Right lobe of liver (tissue), 4 donors: ENCODE measurements at regions not wholly inside any gene's neighbourhood (a gene's known extent, or its start where the extent isn't known, plus 50 kb on each side); places are given as distances from the start of the nearest gene placed in this dataset.

Experiments
- POLR2A ChIP-seq: fragments of 450-650 bp; IDR thresholded peaks from one replicate; pipeline ENCODE4 v1.6.1; 2017; ENCODE audit warnings: antibody characterized with exemption, mild to moderate bottlenecking
- TF ChIP-seq, protein P1 (sequence below), 4 donors: fragments of 200-600 bp in 3 of 4; fragments of 450-650 bp in 1 of 4; IDR thresholded peaks; one replicate each; pipeline versions ENCODE4 v1.5.1 to v1.8.0; 2016 to 2022; ENCODE audit warnings: antibody characterized with exemption in 4 of 4, mild to moderate bottlenecking in 2 of 4
- donor health status: DM: no; HTN: no; CAD: no.
- donor health status: DM: no; HTN: no; CAD: no.
- donor health status: DM: no; HTN: yes; CAD: no.

DNA sequence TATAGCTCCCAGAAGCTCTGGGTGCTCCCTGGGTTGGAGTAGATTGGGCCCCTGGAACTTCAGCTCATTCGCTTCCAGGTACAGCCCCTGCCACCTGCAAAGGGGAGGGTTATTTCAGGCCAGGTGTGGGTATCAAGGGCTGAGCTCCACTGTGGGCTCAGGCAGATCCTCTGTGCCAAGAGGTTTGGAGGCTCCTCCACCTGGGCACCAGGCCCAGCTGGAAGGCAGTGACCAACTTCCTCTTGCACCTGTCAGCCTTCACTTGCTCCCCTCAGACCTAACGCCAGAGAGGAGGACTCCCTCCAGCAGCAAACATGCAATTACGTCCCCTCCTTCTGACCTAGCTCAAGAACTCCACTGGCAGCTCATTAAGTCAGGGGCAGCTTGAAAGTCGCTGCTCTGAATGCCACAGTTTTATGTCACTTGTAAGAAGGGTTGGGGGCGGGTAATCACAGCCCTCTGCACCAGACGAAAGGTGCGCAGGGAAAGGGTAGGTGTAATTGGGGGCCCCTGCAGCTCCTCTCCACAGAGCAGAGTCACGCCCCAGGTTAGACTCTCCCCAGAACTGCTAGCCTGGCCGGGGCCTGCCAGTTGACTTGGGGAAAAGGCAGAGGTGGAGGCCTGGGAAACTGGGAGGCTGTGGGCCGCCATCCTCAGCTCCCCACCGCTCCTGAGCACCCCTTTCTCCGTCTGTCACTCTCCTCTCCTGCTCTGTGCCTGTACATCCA, 125.0 kb upstream of the TMPRSS2 start:
- TF ChIP-seq, protein P1, sequence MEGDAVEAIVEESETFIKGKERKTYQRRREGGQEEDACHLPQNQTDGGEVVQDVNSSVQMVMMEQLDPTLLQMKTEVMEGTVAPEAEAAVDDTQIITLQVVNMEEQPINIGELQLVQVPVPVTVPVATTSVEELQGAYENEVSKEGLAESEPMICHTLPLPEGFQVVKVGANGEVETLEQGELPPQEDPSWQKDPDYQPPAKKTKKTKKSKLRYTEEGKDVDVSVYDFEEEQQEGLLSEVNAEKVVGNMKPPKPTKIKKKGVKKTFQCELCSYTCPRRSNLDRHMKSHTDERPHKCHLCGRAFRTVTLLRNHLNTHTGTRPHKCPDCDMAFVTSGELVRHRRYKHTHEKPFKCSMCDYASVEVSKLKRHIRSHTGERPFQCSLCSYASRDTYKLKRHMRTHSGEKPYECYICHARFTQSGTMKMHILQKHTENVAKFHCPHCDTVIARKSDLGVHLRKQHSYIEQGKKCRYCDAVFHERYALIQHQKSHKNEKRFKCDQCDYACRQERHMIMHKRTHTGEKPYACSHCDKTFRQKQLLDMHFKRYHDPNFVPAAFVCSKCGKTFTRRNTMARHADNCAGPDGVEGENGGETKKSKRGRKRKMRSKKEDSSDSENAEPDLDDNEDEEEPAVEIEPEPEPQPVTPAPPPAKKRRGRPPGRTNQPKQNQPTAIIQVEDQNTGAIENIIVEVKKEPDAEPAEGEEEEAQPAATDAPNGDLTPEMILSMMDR (IDR thresholded peaks at IDR 0.05), result no peak
- no peak for TF ChIP-seq POLR2A
